Liver (tissue), 3 donors: ENCODE measurements at regions not wholly inside any gene's neighbourhood (a gene's known extent, or its start where the extent isn't known, plus 50 kb on each side); places are given as distances from the start of the nearest gene placed in this dataset.

Source experiments
- EGR1 ChIP-seq, 2 donors: IDR thresholded peaks; 2 replicates each; pipeline ENCODE4 v1.6.1; 2016 to 2018; ENCODE audit warnings: antibody characterized with exemption in 2 of 2, low read depth in 2 of 2
- FOXA1 ChIP-seq: IDR thresholded peaks from 2 replicates; pipeline ENCODE4 v1.6.1; 2016; ENCODE audit warnings: antibody characterized with exemption
- GABPA ChIP-seq, 2 donors: IDR thresholded peaks in 1 of 2; conservative IDR thresholded peaks in 1 of 2; 2 replicates each; pipeline ENCODE4 v1.6.1; 2016; ENCODE audit warnings: antibody characterized with exemption in 2 of 2, mild to moderate bottlenecking in 1 of 2, moderate library complexity in 1 of 2
- HNF4G ChIP-seq: IDR thresholded peaks from 2 replicates; pipeline ENCODE4 v1.6.1; 2016; ENCODE audit warnings: antibody characterized with exemption
- JUND ChIP-seq, 2 donors: IDR thresholded peaks; 2 replicates each; pipeline ENCODE4 v1.6.1; 2016; ENCODE audit warnings: antibody characterized with exemption in 2 of 2
- MAX ChIP-seq: IDR thresholded peaks from 2 replicates; pipeline ENCODE4 v1.6.1; 2016; ENCODE audit warnings: antibody characterized with exemption
- RAD21 ChIP-seq, 2 donors: IDR thresholded peaks; 2 replicates each; pipeline ENCODE4 v1.6.1; 2016; ENCODE audit warnings: antibody characterized with exemption in 2 of 2, mild to moderate bottlenecking in 2 of 2
- REST ChIP-seq: IDR thresholded peaks from 2 replicates; pipeline ENCODE4 v1.6.1; 2016; ENCODE audit warnings: antibody characterized with exemption, mild to moderate bottlenecking
- RXRA ChIP-seq, 2 donors: IDR thresholded peaks; 2 replicates each; pipeline ENCODE4 v1.6.1; 2017 to 2018; ENCODE audit warnings: antibody characterized with exemption in 2 of 2, mild to moderate bottlenecking in 1 of 2
- SP1 ChIP-seq: IDR thresholded peaks from 2 replicates; pipeline ENCODE4 v1.6.1; 2018; ENCODE audit warnings: antibody characterized with exemption, mild to moderate bottlenecking
- TAF1 ChIP-seq: conservative IDR thresholded peaks from 2 replicates; pipeline ENCODE4 v1.6.1; 2016; ENCODE audit warnings: antibody characterized with exemption, mild to moderate bottlenecking
- ZBTB33 ChIP-seq: IDR thresholded peaks from 2 replicates; pipeline ENCODE4 v1.6.1; 2016; ENCODE audit warnings: antibody characterized with exemption
- TF ChIP-seq, protein P1 (sequence below): fragments of 150-350 bp; IDR thresholded peaks from 2 replicates; pipeline ENCODE4 v1.5.1; 2017; ENCODE audit warnings: improper control_type of control experiment, low read depth, low read length; ENCODE audit not compliant: missing input control
- TF ChIP-seq, protein P2 (sequence below): IDR thresholded peaks from 2 replicates; pipeline ENCODE4 v1.6.1; 2016; ENCODE audit warnings: antibody characterized with exemption
- donor health status: healthy.
- donor health status: healthy.

DNA sequence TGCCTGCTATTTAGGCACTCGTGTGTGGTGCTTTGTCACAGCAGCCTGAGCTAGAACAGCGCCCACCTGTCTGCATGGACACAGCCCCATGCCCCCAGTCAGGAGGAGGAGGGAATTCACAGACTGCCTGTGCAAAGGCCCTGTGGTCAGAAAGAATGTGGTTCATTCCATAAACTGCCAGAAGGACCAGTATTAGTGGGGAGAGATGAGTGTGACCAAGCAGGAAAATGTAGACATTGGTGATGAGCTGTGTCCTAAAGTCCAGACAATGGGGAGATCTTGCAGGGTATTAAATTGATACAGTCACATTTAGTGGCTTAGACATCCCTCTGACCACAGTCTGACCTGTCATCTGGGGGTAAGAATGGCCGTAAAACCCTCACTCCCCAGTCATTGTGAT is 83.7 kb upstream of the LINC01488 start:
- TF ChIP-seq, protein P1, sequence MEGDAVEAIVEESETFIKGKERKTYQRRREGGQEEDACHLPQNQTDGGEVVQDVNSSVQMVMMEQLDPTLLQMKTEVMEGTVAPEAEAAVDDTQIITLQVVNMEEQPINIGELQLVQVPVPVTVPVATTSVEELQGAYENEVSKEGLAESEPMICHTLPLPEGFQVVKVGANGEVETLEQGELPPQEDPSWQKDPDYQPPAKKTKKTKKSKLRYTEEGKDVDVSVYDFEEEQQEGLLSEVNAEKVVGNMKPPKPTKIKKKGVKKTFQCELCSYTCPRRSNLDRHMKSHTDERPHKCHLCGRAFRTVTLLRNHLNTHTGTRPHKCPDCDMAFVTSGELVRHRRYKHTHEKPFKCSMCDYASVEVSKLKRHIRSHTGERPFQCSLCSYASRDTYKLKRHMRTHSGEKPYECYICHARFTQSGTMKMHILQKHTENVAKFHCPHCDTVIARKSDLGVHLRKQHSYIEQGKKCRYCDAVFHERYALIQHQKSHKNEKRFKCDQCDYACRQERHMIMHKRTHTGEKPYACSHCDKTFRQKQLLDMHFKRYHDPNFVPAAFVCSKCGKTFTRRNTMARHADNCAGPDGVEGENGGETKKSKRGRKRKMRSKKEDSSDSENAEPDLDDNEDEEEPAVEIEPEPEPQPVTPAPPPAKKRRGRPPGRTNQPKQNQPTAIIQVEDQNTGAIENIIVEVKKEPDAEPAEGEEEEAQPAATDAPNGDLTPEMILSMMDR = no peak
- TF ChIP-seq RAD21 (IDR thresholded peaks at IDR 0.05) (no peak), RXRA (IDR thresholded peaks at IDR 0.05) (no peak), GABPA (IDR thresholded peaks at IDR 0.05 in 1 of 2, conservative IDR thresholded peaks at IDR 0.05 in 1 of 2) (no peak), TAF1 (no peak), HNF4G (no peak), FOXA1 (no peak), REST (no peak), JUND (IDR thresholded peaks at IDR 0.05) (no peak), EGR1 (IDR thresholded peaks at IDR 0.05; ENCODE audit: low read depth in 2 of 2) (no peak), SP1 (no peak), MAX (no peak), ZBTB33 (no peak)
- TF ChIP-seq, protein P2, sequence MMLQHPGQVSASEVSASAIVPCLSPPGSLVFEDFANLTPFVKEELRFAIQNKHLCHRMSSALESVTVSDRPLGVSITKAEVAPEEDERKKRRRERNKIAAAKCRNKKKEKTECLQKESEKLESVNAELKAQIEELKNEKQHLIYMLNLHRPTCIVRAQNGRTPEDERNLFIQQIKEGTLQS = no peak
